ENCODE measurements at regions not wholly inside any gene's neighbourhood (a gene's known extent, or its start where the extent isn't known, plus 50 kb on each side); places are given as distances from the start of the nearest gene placed in this dataset.

DNA sequence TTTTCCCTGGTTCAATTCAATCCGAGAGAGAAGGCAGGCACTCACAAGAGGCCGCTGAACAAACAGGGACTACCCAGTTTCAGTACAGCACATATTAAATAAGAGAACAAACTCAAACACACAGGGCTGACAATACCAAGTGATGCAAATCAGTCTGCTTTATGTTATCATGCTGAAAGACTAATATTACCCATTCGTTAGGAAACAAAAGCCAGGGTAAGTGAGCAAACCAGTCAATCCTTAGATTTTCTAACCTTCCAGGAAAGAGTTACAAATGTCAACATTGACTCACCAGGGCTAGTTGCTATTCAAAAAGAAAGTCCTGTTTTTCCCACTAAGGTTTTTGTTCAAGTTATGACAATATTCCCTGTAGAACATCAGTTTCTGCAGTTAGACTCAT lies 246.2 kb downstream of the C12orf42 start:
- TF ChIP-seq EZH2phosphoT487 (IDR thresholded peaks at IDR 0.05; ENCODE audit: borderline replicate concordance, low read depth, low read length): no peak
- TF ChIP-seq, protein P1, sequence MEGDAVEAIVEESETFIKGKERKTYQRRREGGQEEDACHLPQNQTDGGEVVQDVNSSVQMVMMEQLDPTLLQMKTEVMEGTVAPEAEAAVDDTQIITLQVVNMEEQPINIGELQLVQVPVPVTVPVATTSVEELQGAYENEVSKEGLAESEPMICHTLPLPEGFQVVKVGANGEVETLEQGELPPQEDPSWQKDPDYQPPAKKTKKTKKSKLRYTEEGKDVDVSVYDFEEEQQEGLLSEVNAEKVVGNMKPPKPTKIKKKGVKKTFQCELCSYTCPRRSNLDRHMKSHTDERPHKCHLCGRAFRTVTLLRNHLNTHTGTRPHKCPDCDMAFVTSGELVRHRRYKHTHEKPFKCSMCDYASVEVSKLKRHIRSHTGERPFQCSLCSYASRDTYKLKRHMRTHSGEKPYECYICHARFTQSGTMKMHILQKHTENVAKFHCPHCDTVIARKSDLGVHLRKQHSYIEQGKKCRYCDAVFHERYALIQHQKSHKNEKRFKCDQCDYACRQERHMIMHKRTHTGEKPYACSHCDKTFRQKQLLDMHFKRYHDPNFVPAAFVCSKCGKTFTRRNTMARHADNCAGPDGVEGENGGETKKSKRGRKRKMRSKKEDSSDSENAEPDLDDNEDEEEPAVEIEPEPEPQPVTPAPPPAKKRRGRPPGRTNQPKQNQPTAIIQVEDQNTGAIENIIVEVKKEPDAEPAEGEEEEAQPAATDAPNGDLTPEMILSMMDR (conservative IDR thresholded peaks at IDR 0.05; ENCODE audit: low read length): no peak

All from OCI-LY7 (cell line).